Colon (tissue), 2 donors: ENCODE measurements at regions not wholly inside any gene's neighbourhood (a gene's known extent, or its start where the extent isn't known, plus 50 kb on each side); places are given as distances from the start of the nearest gene placed in this dataset.

Source experiments
- FAIRE-seq: peaks from 2 replicates; lab custom pipeline; 2012; peaks lifted over from hg19 to GRCh38; lab: Jason Lieb, UNC
- donor health status: control.
- donor health status: control.

GRCh38 chr18:65403534-65403933 is 347.3 kb upstream of the CDH7 start:
- no peak for FAIRE-seq

DNA sequence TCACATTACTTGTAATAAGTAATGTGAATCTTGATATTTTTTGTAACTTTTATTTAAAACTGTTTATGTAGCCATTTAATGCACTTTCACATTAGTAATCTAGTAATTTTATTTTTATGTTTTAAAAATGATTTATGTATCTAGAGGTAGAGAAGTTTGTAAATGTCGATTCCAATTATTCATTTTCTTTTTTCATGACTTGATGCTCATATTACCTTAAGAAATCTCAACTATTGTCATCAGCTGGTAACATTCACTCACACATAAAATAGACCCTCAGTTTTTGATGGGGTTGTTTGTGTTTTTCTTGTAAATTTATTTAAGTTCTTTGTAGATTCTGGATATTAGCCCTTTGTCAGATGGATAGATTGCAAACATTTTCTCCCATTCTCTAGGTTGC is 351.7 kb upstream of the CDH7 start:
- FAIRE-seq = no peak

- FAIRE-seq = peak; percentile 60
Observed at GRCh38 chr18:65398347-65399075, 352.3 kb upstream of the CDH7 start.

GRCh38 chr18:65380986-65381385 is 369.8 kb upstream of the CDH7 start:
- FAIRE-seq = no peak

GRCh38 chr18:65380571-65380970 is 370.2 kb upstream of the CDH7 start:
- FAIRE-seq = no peak

DNA sequence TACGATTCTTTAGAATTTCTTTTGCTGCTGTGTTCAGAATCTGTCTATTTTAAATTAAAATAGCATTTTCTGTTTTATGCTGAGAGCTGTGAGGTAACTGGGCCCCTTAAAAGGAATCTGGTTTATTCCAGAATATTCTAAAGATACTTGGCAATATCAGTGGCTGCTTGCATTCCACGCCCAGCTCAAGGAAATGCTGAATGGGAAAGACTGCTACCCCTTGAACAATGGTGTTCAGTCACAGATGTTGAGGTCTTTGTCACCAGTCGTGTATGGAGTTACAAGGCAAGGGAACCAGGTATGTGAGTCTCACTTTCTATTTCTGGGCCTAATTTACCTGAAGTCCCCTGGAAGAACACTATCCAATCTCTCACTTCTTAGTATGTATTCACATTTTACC is 377.9 kb upstream of the CDH7 start:
- no peak for FAIRE-seq

GRCh38 chr18:65365245-65365980 is 385.4 kb upstream of the CDH7 start:
- FAIRE-seq = no peak

GRCh38 chr18:65363911-65364632 is 386.7 kb upstream of the CDH7 start:
- no peak for FAIRE-seq

- FAIRE-seq = no peak
Observed at GRCh38 chr18:65363011-65363410, 387.8 kb upstream of the CDH7 start.

- no peak for FAIRE-seq
Observed at GRCh38 chr18:65359479-65359878, 391.3 kb upstream of the CDH7 start.

- no peak for FAIRE-seq
Observed at GRCh38 chr18:65358306-65358705, 392.5 kb upstream of the CDH7 start.

- FAIRE-seq = no peak
Observed at GRCh38 chr18:65352186-65352585, 398.6 kb upstream of the CDH7 start.

GRCh38 chr18:65349635-65350034 is 401.2 kb upstream of the CDH7 start:
- FAIRE-seq = no peak

GRCh38 chr18:65347446-65347845 is 403.4 kb upstream of the CDH7 start:
- no peak for FAIRE-seq

DNA sequence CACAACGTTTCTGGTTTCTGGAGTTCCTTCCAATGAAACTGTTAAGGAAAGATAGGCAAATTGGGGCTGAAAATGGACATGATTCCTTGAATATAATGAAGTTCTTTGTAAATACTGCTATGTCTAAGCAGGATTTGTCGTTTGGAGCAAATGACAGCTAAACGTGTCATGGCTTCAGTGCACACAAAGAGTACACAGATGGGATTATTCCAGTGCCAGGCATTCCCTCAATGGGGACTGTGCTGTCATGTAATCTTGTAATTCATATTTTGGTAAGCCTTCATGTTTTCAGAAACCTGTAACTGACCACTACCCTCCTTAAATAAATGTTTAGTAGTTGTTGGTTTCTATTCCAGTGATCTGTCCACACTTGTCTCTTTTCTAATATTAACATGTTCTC is 404.7 kb upstream of the CDH7 start:
- no peak for FAIRE-seq

DNA sequence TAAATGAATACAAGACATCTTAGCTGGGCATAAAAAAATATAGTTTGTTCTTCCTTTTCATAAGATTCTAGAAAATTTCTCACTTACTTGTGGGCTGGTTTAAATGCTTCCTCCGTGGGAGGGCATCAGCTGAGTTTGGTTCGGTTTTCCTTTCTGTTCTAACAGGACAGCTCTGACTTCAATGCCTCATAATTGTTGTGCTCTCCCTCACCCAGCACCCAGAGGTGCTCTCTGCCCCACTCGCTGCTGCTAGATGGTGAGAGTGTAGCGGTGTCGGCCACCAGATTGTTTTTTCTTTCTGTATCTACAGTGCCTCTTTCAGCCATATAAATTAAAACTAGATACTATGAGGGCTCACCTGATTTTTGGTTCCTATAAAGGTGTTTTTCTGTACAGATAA is 407.2 kb upstream of the CDH7 start:
- no peak for FAIRE-seq

GRCh38 chr18:65336411-65336810 is 414.4 kb upstream of the CDH7 start:
- no peak for FAIRE-seq

- FAIRE-seq = no peak
Observed at GRCh38 chr18:65329010-65329409, 421.8 kb upstream of the CDH7 start.

DNA sequence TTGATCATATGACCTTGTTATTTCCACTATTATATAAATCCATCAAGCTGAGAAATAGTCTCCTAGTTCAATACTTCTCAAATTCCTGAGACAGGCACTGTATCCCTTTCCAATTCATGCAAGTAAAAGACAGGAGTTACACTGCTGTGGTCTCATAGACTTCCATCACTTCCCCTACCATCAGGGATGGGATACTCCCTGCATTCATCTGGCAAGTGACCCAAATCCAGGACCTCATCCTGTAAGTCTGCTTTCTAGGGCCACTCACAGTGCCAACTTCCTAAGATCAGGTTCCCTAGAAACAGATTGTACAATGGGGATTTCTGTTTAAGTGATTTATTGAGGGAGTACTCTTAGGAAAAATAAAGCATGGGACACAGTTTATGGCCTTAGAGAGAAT is 424.0 kb upstream of the CDH7 start:
- no peak for FAIRE-seq

- FAIRE-seq = no peak
Observed at GRCh38 chr18:65322895-65323294, 427.9 kb upstream of the CDH7 start.

GRCh38 chr18:65298422-65298821 is 452.4 kb upstream of the CDH7 start:
- FAIRE-seq = no peak

DNA sequence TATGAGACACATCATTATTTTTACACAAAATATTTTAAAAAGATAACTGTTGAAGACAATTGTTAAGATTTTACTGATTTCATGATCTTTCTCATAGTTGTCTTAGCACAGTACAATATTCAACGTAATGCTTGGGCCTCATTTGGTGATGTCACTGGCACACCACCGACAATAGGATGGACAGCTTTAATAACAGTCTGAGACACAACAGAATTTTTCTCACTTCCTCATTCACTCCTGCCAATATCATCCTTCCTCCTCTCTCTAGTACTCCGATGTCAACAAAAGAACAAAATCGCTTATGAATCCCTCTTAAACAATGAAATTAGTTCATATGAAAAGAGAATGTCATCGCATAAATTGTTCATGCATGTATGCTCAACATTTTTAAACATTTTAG is 461.9 kb upstream of the CDH7 start:
- FAIRE-seq = no peak

DNA sequence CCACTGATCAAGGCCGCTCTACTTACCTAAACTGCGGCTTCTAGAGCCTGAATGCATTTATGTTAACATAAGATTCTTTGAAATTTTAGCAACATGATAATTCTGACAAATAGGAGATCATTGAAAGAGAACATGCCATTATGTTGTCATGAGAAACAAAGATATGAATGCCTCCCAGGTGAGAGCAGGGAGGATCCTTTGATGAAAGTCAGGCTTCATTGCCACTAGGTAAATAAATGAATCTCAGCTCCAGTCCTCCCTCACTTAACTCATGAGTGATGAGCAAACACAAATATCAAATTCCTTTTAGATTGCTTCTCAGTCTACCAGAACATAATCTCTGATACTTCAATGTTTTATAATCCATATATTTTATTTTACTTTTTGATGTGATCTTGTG is 463.2 kb upstream of the CDH7 start:
- no peak for FAIRE-seq
